NCI-H748 treated with DMSO at 0.1 percent for 48 hours (cell line): ENCODE measurements at regions not wholly inside any gene's neighbourhood (a gene's known extent, or its start where the extent isn't known, plus 50 kb on each side); places are given as distances from the start of the nearest gene placed in this dataset.

Experiments
- DNase-seq: peaks from one replicate; lab custom pipeline; 2025; lab: John Stamatoyannopoulos, UW

GRCh38 chr6:71481011-71481410 is 192.4 kb downstream of the OGFRL1 start:
- no peak for DNase-seq

- DNase-seq = no peak
Observed at GRCh38 chr6:71481801-71482200, 193.2 kb downstream of the OGFRL1 start.

- no peak for DNase-seq
Observed at GRCh38 chr6:71482742-71483141, 194.1 kb downstream of the OGFRL1 start.

- DNase-seq = no peak
Observed at GRCh38 chr6:71486461-71486860, 197.8 kb downstream of the OGFRL1 start.

GRCh38 chr6:71488186-71488585 is 199.6 kb downstream of the OGFRL1 start:
- no peak for DNase-seq

- no peak for DNase-seq
Observed at GRCh38 chr6:71489736-71490135, 201.1 kb downstream of the OGFRL1 start.

- DNase-seq = no peak
Observed at GRCh38 chr6:71490876-71491275, 202.3 kb downstream of the OGFRL1 start.

- no peak for DNase-seq
Observed at GRCh38 chr6:71491844-71492243, 203.2 kb downstream of the OGFRL1 start.

GRCh38 chr6:71492668-71493067 is 204.1 kb downstream of the OGFRL1 start:
- DNase-seq = no peak

GRCh38 chr6:71496018-71496721 is 207.6 kb downstream of the OGFRL1 start:
- no peak for DNase-seq

GRCh38 chr6:71496722-71497033 is 208.1 kb downstream of the OGFRL1 start:
- no peak for DNase-seq

- no peak for DNase-seq
Observed at GRCh38 chr6:71498638-71499037, 210.0 kb downstream of the OGFRL1 start.

GRCh38 chr6:71499667-71500066 is 211.1 kb downstream of the OGFRL1 start:
- DNase-seq = no peak

- no peak for DNase-seq
Observed at GRCh38 chr6:71502168-71502567, 213.6 kb downstream of the OGFRL1 start.

GRCh38 chr6:71502956-71503355 is 214.3 kb downstream of the OGFRL1 start:
- no peak for DNase-seq

- DNase-seq = no peak
Observed at GRCh38 chr6:71507183-71507582, 218.6 kb downstream of the OGFRL1 start.

- DNase-seq = no peak
Observed at GRCh38 chr6:71509191-71510005, 220.8 kb downstream of the OGFRL1 start.

- DNase-seq = no peak
Observed at GRCh38 chr6:71510057-71510713, 221.6 kb downstream of the OGFRL1 start.

GRCh38 chr6:71510856-71511255 is 222.2 kb downstream of the OGFRL1 start:
- DNase-seq = no peak

- DNase-seq = no peak
Observed at GRCh38 chr6:71512256-71512655, 223.6 kb downstream of the OGFRL1 start.

- DNase-seq = no peak
Observed at GRCh38 chr6:71513036-71513435, 224.4 kb downstream of the OGFRL1 start.

- DNase-seq = no peak
Observed at GRCh38 chr6:71523548-71523947, 234.9 kb downstream of the OGFRL1 start.

- no peak for DNase-seq
Observed at GRCh38 chr6:71524201-71524600, 235.6 kb downstream of the OGFRL1 start.
